ENCODE measurements at regions not wholly inside any gene's neighbourhood (a gene's known extent, or its start where the extent isn't known, plus 50 kb on each side); places are given as distances from the start of the nearest gene placed in this dataset.

DNA sequence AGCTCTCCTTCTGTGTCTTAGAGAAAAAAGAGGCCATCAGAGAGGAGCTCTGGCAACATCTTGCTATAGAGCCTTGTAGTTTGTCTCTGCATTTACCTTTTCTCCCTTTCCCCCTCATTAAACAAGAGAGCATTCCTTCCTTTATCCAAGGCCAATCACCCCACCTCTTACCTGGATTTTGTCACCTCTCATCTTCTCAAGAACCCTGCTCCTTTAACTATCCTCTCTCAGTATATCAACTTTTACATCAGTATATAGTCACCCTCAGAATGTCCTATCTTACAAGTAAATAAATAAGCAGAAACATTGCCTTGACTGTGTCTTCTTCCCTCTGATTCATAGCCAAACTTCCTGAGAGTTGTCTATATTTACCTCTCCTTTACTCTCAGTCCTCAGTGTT is 105.0 kb upstream of the SLC38A2 start:
- TF ChIP-seq, protein P1, sequence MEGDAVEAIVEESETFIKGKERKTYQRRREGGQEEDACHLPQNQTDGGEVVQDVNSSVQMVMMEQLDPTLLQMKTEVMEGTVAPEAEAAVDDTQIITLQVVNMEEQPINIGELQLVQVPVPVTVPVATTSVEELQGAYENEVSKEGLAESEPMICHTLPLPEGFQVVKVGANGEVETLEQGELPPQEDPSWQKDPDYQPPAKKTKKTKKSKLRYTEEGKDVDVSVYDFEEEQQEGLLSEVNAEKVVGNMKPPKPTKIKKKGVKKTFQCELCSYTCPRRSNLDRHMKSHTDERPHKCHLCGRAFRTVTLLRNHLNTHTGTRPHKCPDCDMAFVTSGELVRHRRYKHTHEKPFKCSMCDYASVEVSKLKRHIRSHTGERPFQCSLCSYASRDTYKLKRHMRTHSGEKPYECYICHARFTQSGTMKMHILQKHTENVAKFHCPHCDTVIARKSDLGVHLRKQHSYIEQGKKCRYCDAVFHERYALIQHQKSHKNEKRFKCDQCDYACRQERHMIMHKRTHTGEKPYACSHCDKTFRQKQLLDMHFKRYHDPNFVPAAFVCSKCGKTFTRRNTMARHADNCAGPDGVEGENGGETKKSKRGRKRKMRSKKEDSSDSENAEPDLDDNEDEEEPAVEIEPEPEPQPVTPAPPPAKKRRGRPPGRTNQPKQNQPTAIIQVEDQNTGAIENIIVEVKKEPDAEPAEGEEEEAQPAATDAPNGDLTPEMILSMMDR (conservative IDR thresholded peaks at IDR 0.05; ENCODE audit: low read depth, low read length), result no peak
- no peak for TF ChIP-seq EZH2 (IDR thresholded peaks at IDR 0.05; ENCODE audit: borderline replicate concordance, low read depth, low read length, poor library complexity, severe bottlenecking)
